ENCODE measurements at regions not wholly inside any gene's neighbourhood (a gene's known extent, or its start where the extent isn't known, plus 50 kb on each side); places are given as distances from the start of the nearest gene placed in this dataset.

DNA sequence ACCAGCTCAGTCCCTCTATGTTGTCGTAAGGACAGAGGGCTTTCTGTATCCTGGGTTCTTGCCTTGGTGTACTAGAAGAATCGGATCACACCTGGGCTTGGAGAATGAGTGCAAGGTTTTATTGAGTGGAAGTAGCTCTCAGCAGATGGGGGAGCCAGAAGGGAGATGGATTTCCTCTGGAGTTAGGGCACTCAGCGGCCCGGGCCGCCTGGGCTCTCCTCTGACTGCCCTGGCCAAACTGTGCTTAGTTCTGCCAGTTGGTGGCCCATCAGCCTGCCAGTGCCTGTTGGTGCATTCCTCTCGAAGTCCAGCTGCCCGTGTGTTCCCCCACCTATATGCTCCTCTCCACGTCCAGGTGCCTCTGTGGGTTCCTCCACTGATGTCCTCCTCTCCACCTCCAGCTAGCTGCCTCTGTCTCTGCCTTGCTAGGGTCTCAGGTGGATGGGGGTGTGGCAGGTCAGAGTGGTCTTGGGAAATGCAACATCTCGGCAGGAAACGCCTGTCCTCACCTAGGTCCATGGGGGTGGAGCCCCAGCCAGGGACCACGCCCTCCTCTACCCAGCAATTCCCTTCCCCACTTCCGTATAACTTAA lies 148.6 kb downstream of the PPP1R3A start:
- DNase-seq (no peak), ATAC-seq (ENCODE audit: low read depth) (no peak)
- no peak overlapping the region for H2BK120ac ChIP-seq (ENCODE audit: low read depth, low read length)
- H4K20me1 ChIP-seq (ENCODE audit: insufficient read depth, low read length): no peaks in the 10 kb centered on the region
- no peak overlapping the region for H3K9ac ChIP-seq (ENCODE audit: low read depth, low read length)
- intact Hi-C loops (cut with micrococcal nuclease) (loop anchor here (5.0 kb wide), 1 partner anchor 252 kb away; no protein-coding TSS in a partner anchor), dilution Hi-C loops (cut with HindIII; ENCODE audit: low sequenced_read_pairs, unreplicated experiment) (no loop called here), in situ Hi-C loops (cut with MboI; ENCODE audit: low sequenced_read_pairs) (no loop called here)
- H2AK9ac ChIP-seq (replicated peaks; ENCODE audit: low read depth, low read length, poor library complexity): no peak overlapping the region
- H4K8ac ChIP-seq (ENCODE audit: low read depth in 2 of 2, low read length in 2 of 2): no peak overlapping the region
- no TSS peak for BruUV-seq (replicated peaks)
- no peak overlapping the region for H4K5ac ChIP-seq (ENCODE audit: low read depth, low read length)
- no peaks in the 10 kb centered on the region for H3K4me1 ChIP-seq (ENCODE audit: control insufficient read depth, insufficient read depth, low read length)
- no peaks in the 10 kb centered on the region for H3K9me1 ChIP-seq (ENCODE audit: insufficient read depth, low read length)
- H3K4ac ChIP-seq (ENCODE audit: low read depth, low read length): no peak overlapping the region
- H3K56ac ChIP-seq (ENCODE audit: extremely low read depth, insufficient read depth, low read length): no peak overlapping the region
- no peak overlapping the region for H4K91ac ChIP-seq (ENCODE audit: insufficient read depth, low read depth, low read length)
- no peak overlapping the region for H3K4me3 ChIP-seq (ENCODE audit: insufficient read depth, low read depth, low read length)
- ChIA-PET CTCF (no interaction called here), POLR2A (ENCODE audit: unreplicated experiment) (no interaction called here)
- H3K9me3 ChIP-seq (ENCODE audit: control insufficient read depth, insufficient read depth, low read length): no peaks in the 10 kb centered on the region
- H2BK20ac ChIP-seq (ENCODE audit: low read depth, low read length): no peak overlapping the region
- no peak overlapping the region for H3K18ac ChIP-seq (ENCODE audit: low read depth, low read length)
- no peak overlapping the region for H3K23ac ChIP-seq (ENCODE audit: low read depth, low read length)
- H2BK15ac ChIP-seq (ENCODE audit: low read depth, low read length): no peak overlapping the region
- H3K27me3 ChIP-seq (ENCODE audit: control insufficient read depth, insufficient read depth, low read length): no peaks in the 10 kb centered on the region
- H3K4me2 ChIP-seq (ENCODE audit: low read depth, low read length): no peak overlapping the region
- no peaks in the 10 kb centered on the region for H3K79me1 ChIP-seq (ENCODE audit: low read depth in 1 of 2, low read length in 2 of 2)
- no peak overlapping the region for H2BK5ac ChIP-seq (ENCODE audit: low read depth, low read length, poor library complexity, severe bottlenecking)
- TF ChIP-seq NFE2L2 (IDR thresholded peaks at IDR 0.05; ENCODE audit: low read depth, low read length) (no peak), MAFK (IDR thresholded peaks at IDR 0.05; ENCODE audit: low read depth, low read length) (no peak), ELK1 (IDR thresholded peaks at IDR 0.05; ENCODE audit: borderline replicate concordance, low read depth, low read length) (no peak)
- TF ChIP-seq, protein P1, sequence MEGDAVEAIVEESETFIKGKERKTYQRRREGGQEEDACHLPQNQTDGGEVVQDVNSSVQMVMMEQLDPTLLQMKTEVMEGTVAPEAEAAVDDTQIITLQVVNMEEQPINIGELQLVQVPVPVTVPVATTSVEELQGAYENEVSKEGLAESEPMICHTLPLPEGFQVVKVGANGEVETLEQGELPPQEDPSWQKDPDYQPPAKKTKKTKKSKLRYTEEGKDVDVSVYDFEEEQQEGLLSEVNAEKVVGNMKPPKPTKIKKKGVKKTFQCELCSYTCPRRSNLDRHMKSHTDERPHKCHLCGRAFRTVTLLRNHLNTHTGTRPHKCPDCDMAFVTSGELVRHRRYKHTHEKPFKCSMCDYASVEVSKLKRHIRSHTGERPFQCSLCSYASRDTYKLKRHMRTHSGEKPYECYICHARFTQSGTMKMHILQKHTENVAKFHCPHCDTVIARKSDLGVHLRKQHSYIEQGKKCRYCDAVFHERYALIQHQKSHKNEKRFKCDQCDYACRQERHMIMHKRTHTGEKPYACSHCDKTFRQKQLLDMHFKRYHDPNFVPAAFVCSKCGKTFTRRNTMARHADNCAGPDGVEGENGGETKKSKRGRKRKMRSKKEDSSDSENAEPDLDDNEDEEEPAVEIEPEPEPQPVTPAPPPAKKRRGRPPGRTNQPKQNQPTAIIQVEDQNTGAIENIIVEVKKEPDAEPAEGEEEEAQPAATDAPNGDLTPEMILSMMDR (conservative IDR thresholded peaks at IDR 0.05; ENCODE audit: low read depth, low read length): no peak
- no peaks in the 10 kb centered on the region for H3K36me3 ChIP-seq (ENCODE audit: control insufficient read depth, insufficient read depth, low read length)
- H2AFZ ChIP-seq (replicated peaks; ENCODE audit: low read length, poor library complexity): no peak overlapping the region
- no peak overlapping the region for H3K27ac ChIP-seq (ENCODE audit: insufficient read depth, low read length)
- no peak overlapping the region for H3K14ac ChIP-seq (replicated peaks; ENCODE audit: low read depth, low read length)
- no CpG with 5 or more reads among the region's 12 CpGs for WGBS, 2 experiments (ENCODE audit: extremely low coverage in 2 of 2, insufficient read length in 1 of 2)
- H2AK5ac ChIP-seq (ENCODE audit: low read depth, low read length): no peak overlapping the region

Measured in IMR-90 (cell line).